ENCODE measurements at regions not wholly inside any gene's neighbourhood (a gene's known extent, or its start where the extent isn't known, plus 50 kb on each side); places are given as distances from the start of the nearest gene placed in this dataset.

- H2BK120ac ChIP-seq (ENCODE audit: low read depth, low read length): no peak overlapping the region
- WGBS: 82% methylated on average over 1 of the region's 1 CpG
- no peak overlapping the region for H4K8ac ChIP-seq (ENCODE audit: low read length)
These were observed 263.8 kb upstream of the IGFBP7 start for GRCh38 chr4:57373991-57374390.

GRCh38 chr4:57371671-57372070 is 261.5 kb upstream of the IGFBP7 start:
- H3K4me2 ChIP-seq (ENCODE audit: low read length, poor library complexity, severe bottlenecking): no peak overlapping the region
- no peak for DNase-seq
- no peak overlapping the region for H4K91ac ChIP-seq (ENCODE audit: low read length)
- H3K4me1 ChIP-seq (ENCODE audit: control insufficient read depth, insufficient read depth, low read depth, low read length): no peaks in the 10 kb centered on the region
- peaks cover 6% of the 10 kb centered on the region for H3K9me3 ChIP-seq (ENCODE audit: control insufficient read depth, low read length)
- no peaks in the 10 kb centered on the region for H3K27me3 ChIP-seq (ENCODE audit: control insufficient read depth in 1 of 2, insufficient read depth in 1 of 2, low read length in 2 of 2)
- H3K14ac ChIP-seq (ENCODE audit: low read length in 2 of 2): no peak overlapping the region
- no peak overlapping the region for H2BK5ac ChIP-seq (ENCODE audit: low read depth, low read length, poor library complexity, severe bottlenecking)
- H3K4me3 ChIP-seq (ENCODE audit: insufficient read depth in 1 of 2, low read depth in 1 of 2, low read length in 2 of 2): no peak overlapping the region
- no peaks in the 10 kb centered on the region for H3K36me3 ChIP-seq (ENCODE audit: control insufficient read depth in 1 of 2, insufficient read depth in 2 of 2, low read depth in 1 of 2, low read length in 2 of 2)
- H2AK5ac ChIP-seq (ENCODE audit: low read length, severe bottlenecking): no peak overlapping the region
- no peak overlapping the region for H3K9ac ChIP-seq (ENCODE audit: low read length)
- H2BK15ac ChIP-seq (ENCODE audit: low read depth, poor library complexity, severe bottlenecking): no peak overlapping the region
- no peak overlapping the region for H2AFZ ChIP-seq (ENCODE audit: low read depth, low read length)
- H2BK12ac ChIP-seq (ENCODE audit: low read length in 2 of 2): no peak overlapping the region
- no peak overlapping the region for H3K23ac ChIP-seq (ENCODE audit: low read length in 2 of 2)
- no peak overlapping the region for H3K4ac ChIP-seq (ENCODE audit: low read depth in 1 of 2, low read length in 2 of 2)
- H2BK120ac ChIP-seq (ENCODE audit: low read depth, low read length): no peak overlapping the region
- H4K8ac ChIP-seq (ENCODE audit: low read length): no peak overlapping the region
- H3K18ac ChIP-seq (ENCODE audit: low read depth in 1 of 2, low read length in 2 of 2): no peak overlapping the region
- WGBS: 98% methylated on average over 4 of the region's 4 CpGs
- no peak overlapping the region for H3K27ac ChIP-seq (ENCODE audit: low read length, poor library complexity, severe bottlenecking)
- no peaks in the 10 kb centered on the region for H3K79me1 ChIP-seq (replicated peaks; ENCODE audit: low read length, poor library complexity, severe bottlenecking)

More at GRCh38 chr4:57373991-57374390, 263.8 kb upstream of the IGFBP7 start:
- H3K14ac ChIP-seq (ENCODE audit: low read length in 2 of 2): no peak overlapping the region
- no peak overlapping the region for H4K91ac ChIP-seq (ENCODE audit: low read length)
- no peak overlapping the region for H2AFZ ChIP-seq (ENCODE audit: low read depth, low read length)
- H3K4ac ChIP-seq (ENCODE audit: low read depth in 1 of 2, low read length in 2 of 2): no peak overlapping the region
- no peak overlapping the region for H2BK12ac ChIP-seq (ENCODE audit: low read length in 2 of 2)
- H3K36me3 ChIP-seq (ENCODE audit: control insufficient read depth in 1 of 2, insufficient read depth in 2 of 2, low read depth in 1 of 2, low read length in 2 of 2): no peaks in the 10 kb centered on the region
- H3K9me3 ChIP-seq (ENCODE audit: control insufficient read depth, low read length): peaks cover 6% of the 10 kb centered on the region
- no peak overlapping the region for H3K4me3 ChIP-seq (ENCODE audit: insufficient read depth in 1 of 2, low read depth in 1 of 2, low read length in 2 of 2)
- no peaks in the 10 kb centered on the region for H3K27me3 ChIP-seq (ENCODE audit: control insufficient read depth in 1 of 2, insufficient read depth in 1 of 2, low read length in 2 of 2)
- no peak overlapping the region for H3K4me2 ChIP-seq (ENCODE audit: low read length, poor library complexity, severe bottlenecking)
- H2BK5ac ChIP-seq (ENCODE audit: low read depth, low read length, poor library complexity, severe bottlenecking): no peak overlapping the region
- DNase-seq: no peak
- H3K18ac ChIP-seq (ENCODE audit: low read depth in 1 of 2, low read length in 2 of 2): no peak overlapping the region
- no peak overlapping the region for H3K27ac ChIP-seq (ENCODE audit: low read length, poor library complexity, severe bottlenecking)
- H3K23ac ChIP-seq (ENCODE audit: low read length in 2 of 2): no peak overlapping the region
- no peak overlapping the region for H2BK15ac ChIP-seq (ENCODE audit: low read depth, poor library complexity, severe bottlenecking)
- H3K79me1 ChIP-seq (replicated peaks; ENCODE audit: low read length, poor library complexity, severe bottlenecking): no peaks in the 10 kb centered on the region
- H2AK5ac ChIP-seq (ENCODE audit: low read length, severe bottlenecking): no peak overlapping the region
- no peaks in the 10 kb centered on the region for H3K4me1 ChIP-seq (ENCODE audit: control insufficient read depth, insufficient read depth, low read depth, low read length)
- no peak overlapping the region for H3K9ac ChIP-seq (ENCODE audit: low read length)

DNA sequence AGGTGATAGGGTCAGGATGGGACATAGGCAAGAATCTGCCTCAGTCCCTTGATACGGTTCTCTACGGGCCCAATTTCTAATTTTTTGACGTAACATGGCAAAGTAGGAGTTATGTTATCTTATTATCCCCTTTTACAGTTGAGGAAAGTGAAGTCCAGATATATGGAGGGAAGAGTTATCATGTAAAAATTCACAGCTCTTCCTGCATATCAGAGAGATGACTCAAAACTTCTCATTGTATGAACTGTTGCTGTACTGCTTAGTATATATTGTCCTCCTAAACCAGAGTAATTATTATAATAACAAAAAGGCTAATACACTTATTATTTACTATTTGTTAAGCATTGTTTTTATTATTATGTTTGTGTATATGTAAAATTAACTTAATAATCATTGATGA is 260.5 kb upstream of the IGFBP7 start:
- H2BK120ac ChIP-seq (ENCODE audit: low read depth, low read length): no peak overlapping the region
- H2BK12ac ChIP-seq (ENCODE audit: low read length in 2 of 2): no peak overlapping the region

DNA sequence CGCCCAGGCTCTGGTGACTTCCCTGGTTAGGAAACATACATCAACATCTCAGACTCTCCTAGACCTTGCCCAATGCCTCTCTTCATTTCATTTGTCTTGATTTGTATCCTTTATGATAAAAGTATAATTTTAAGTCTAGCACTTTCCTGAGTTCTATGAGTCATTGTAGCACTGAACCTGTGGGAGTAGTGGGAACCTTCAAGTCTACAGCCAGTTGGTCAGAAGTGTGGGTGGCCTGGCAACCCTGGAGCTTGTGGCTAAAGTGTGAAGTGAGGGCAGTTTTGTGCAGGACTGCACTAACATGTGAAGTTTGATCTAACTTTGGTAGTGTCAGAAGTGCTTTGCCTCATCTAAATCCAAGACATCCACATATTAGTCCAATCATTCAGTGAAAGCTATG is 259.3 kb upstream of the IGFBP7 start:
- no peak overlapping the region for H3K9ac ChIP-seq (ENCODE audit: low read length)
- H3K14ac ChIP-seq (ENCODE audit: low read length in 2 of 2): no peak overlapping the region

More for the DNA sequence above, 260.5 kb upstream of the IGFBP7 start:
- Histone ChIP-seq H3K36me3 (ENCODE audit: control insufficient read depth in 1 of 2, insufficient read depth in 2 of 2, low read depth in 1 of 2, low read length in 2 of 2) (no peaks in the 10 kb centered on the region), H2AFZ (ENCODE audit: low read depth, low read length) (no peak overlapping the region), H3K4ac (ENCODE audit: low read depth in 1 of 2, low read length in 2 of 2) (no peak overlapping the region), H3K4me3 (ENCODE audit: insufficient read depth in 1 of 2, low read depth in 1 of 2, low read length in 2 of 2) (no peak overlapping the region), H3K9me3 (ENCODE audit: control insufficient read depth, low read length) (peaks cover 1% of the 10 kb centered on the region), H4K8ac (ENCODE audit: low read length) (no peak overlapping the region), H2BK5ac (ENCODE audit: low read depth, low read length, poor library complexity, severe bottlenecking) (no peak overlapping the region), H3K79me1 (replicated peaks; ENCODE audit: low read length, poor library complexity, severe bottlenecking) (no peaks in the 10 kb centered on the region), H3K4me2 (ENCODE audit: low read length, poor library complexity, severe bottlenecking) (no peak overlapping the region), H2AK5ac (ENCODE audit: low read length, severe bottlenecking) (no peak overlapping the region), H3K18ac (ENCODE audit: low read depth in 1 of 2, low read length in 2 of 2) (no peak overlapping the region), H2BK15ac (ENCODE audit: low read depth, poor library complexity, severe bottlenecking) (no peak overlapping the region), H3K27ac (ENCODE audit: low read length, poor library complexity, severe bottlenecking) (no peak overlapping the region), H3K14ac (ENCODE audit: low read length in 2 of 2) (no peak overlapping the region), H4K91ac (ENCODE audit: low read length) (no peak overlapping the region), H3K9ac (ENCODE audit: low read length) (no peak overlapping the region), H3K4me1 (ENCODE audit: control insufficient read depth, insufficient read depth, low read depth, low read length) (no peaks in the 10 kb centered on the region), H3K23ac (ENCODE audit: low read length in 2 of 2) (no peak overlapping the region), H3K27me3 (ENCODE audit: control insufficient read depth in 1 of 2, insufficient read depth in 1 of 2, low read length in 2 of 2) (no peaks in the 10 kb centered on the region)
- no peak for DNase-seq
- 95% methylated on average over 3 of the region's 3 CpGs for WGBS

More for the DNA sequence above, 259.3 kb upstream of the IGFBP7 start:
- no peak overlapping the region for H3K23ac ChIP-seq (ENCODE audit: low read length in 2 of 2)
- H3K27ac ChIP-seq (ENCODE audit: low read length, poor library complexity, severe bottlenecking): no peak overlapping the region
- H4K91ac ChIP-seq (ENCODE audit: low read length): no peak overlapping the region
- H3K4me3 ChIP-seq (ENCODE audit: insufficient read depth in 1 of 2, low read depth in 1 of 2, low read length in 2 of 2): no peak overlapping the region
- H3K4me2 ChIP-seq (ENCODE audit: low read length, poor library complexity, severe bottlenecking): no peak overlapping the region
- no peak overlapping the region for H3K18ac ChIP-seq (ENCODE audit: low read depth in 1 of 2, low read length in 2 of 2)
- H2BK120ac ChIP-seq (ENCODE audit: low read depth, low read length): no peak overlapping the region
- no peak overlapping the region for H2BK15ac ChIP-seq (ENCODE audit: low read depth, poor library complexity, severe bottlenecking)
- no peaks in the 10 kb centered on the region for H3K9me3 ChIP-seq (ENCODE audit: control insufficient read depth, low read length)
- no peak overlapping the region for H2AK5ac ChIP-seq (ENCODE audit: low read length, severe bottlenecking)
- no peak overlapping the region for H2AFZ ChIP-seq (ENCODE audit: low read depth, low read length)
- H3K36me3 ChIP-seq (ENCODE audit: control insufficient read depth in 1 of 2, insufficient read depth in 2 of 2, low read depth in 1 of 2, low read length in 2 of 2): no peaks in the 10 kb centered on the region
- H3K4me1 ChIP-seq (ENCODE audit: control insufficient read depth, insufficient read depth, low read depth, low read length): no peaks in the 10 kb centered on the region
- H3K27me3 ChIP-seq (ENCODE audit: control insufficient read depth in 1 of 2, insufficient read depth in 1 of 2, low read length in 2 of 2): no peaks in the 10 kb centered on the region
- no peak for DNase-seq
- H4K8ac ChIP-seq (ENCODE audit: low read length): no peak overlapping the region
- no peak overlapping the region for H2BK5ac ChIP-seq (ENCODE audit: low read depth, low read length, poor library complexity, severe bottlenecking)
- no peaks in the 10 kb centered on the region for H3K79me1 ChIP-seq (replicated peaks; ENCODE audit: low read length, poor library complexity, severe bottlenecking)
- no peak overlapping the region for H2BK12ac ChIP-seq (ENCODE audit: low read length in 2 of 2)
- WGBS: no CpG with 5 or more reads among the region's 1 CpG
- H3K4ac ChIP-seq (ENCODE audit: low read depth in 1 of 2, low read length in 2 of 2): no peak overlapping the region

All from mesenchymal stem cell (in vitro differentiated cells and primary cell).